Fibroblast of skin of left quadriceps (primary cell): ENCODE measurements at regions not wholly inside any gene's neighbourhood (a gene's known extent, or its start where the extent isn't known, plus 50 kb on each side); places are given as distances from the start of the nearest gene placed in this dataset.

Source experiments
- DNase-seq, 2 experiments: peaks; one replicate each; pipeline ENCODE4 v3.0.0-alpha.2; 2013; ENCODE audit warnings: low read depth in 2 of 2

DNA sequence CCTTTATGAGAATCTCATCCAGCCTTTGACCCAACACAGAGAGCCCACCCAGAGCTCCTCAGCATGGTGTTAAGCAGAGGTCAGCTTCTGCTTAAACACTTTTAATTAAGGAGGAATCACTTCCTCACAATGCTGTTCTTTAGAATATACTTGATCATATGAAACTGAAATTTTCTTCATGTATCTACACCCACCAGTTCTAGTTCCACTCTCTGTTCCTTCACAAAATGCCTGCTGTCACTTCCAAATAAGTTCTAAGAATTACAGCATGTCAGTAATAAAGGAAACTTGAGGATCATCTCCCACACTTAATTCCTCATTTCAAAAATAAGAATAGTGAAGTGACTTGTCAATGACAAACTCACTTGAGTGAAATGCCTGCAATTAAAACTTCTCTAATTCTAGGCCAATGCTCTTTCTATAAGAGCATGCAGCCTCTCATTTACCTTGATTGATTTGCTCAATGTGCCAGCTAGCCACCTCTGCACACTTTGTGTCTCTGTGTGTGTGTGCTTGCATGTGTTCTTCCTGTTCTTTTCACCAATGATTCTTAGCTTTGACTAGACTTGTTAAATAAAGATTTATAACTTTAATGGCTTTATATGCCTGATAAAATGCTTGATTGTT, 356.3 kb downstream of the PLPP3 start:
- no peak for DNase-seq

DNA sequence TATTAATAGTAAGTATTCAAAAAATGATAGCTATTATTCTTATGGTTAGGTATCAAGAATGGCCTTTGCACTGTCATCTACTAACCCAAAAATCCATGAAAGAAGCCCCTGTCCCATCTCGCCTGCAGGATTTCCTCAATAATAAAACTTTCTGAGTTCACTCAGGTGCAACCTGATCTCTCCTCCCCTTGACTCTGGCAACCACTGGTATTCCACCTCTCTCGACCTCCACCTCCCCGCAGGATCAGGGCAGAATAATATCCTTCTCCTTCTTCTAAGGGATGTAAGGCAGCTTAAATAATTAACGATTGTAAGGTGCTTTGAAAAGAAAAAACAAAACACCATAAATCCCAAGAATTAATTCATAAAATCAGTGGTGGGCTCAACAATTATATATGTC, 359.3 kb downstream of the PLPP3 start:
- DNase-seq = no peak

GRCh38 chr1:56218023-56218422, 361.3 kb downstream of the PLPP3 start:
- DNase-seq = no peak

DNA sequence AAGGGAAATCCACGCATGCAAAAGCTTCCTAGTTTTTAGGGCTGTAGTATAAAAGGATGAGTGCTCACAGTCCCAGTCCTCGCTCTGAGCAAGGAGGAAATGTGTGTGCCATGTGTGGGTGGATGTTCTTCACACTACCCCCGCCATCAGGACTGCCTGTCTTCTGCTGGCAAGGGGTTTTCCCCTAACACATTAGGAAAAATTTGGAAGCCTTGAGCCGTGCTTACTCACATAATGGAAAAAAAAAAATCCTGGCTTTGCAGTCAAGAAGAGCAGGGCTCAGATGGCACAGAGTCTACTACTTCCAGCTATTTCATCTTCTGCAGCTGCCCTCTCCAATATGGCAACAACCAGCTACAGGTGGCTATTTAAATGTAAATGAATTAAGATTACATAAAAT, 363.1 kb downstream of the PLPP3 start:
- DNase-seq = no peak

GRCh38 chr1:56215771-56216170, 363.6 kb downstream of the PLPP3 start:
- DNase-seq = no peak

- no peak for DNase-seq
Measured at GRCh38 chr1:56215086-56215485, 364.3 kb downstream of the PLPP3 start.

GRCh38 chr1:56213068-56213467, 366.3 kb downstream of the PLPP3 start:
- no peak for DNase-seq

DNA sequence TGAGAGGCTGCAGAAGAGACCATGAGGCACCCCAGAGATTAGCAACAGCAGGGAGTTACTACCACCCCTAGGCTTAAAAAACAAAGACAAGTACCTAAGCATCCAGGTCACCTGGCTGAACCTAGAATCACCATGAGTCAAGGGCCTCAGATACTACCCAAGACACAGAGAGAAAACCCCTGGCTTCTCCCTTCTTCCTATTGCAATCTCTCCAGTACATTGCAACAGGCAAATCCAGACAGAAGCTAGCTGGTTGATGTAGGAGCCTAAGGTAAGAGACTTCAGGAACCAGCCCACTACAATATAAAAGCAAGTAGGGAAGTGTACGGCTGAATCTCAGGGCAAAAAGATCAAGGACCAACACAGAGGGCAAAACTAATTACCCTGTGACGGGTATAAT, 367.2 kb downstream of the PLPP3 start:
- no peak for DNase-seq

DNA sequence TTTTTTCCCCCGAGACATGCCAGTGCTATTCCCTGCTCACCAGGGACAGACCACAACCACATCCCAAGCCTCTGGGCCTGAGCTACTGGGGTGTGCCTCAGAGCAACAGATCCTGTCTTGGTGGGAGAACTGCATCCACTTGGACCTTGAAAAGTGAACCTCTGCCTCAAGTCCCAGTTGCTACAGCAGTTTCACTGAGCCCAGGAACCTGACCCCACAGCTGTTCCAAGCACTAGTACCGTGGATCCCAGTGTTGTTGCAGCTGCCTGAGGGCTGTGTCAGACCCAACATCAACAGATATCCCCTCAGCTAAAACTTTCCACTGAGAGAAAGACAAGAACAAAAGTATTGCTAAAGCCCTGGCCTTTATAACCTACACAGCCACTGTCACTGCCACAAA, 373.0 kb downstream of the PLPP3 start:
- DNase-seq = no peak

GRCh38 chr1:56204206-56204605, 375.2 kb downstream of the PLPP3 start:
- DNase-seq = no peak

GRCh38 chr1:56202796-56203492, 376.4 kb downstream of the PLPP3 start:
- DNase-seq = no peak

- DNase-seq = no peak
Measured at GRCh38 chr1:56202186-56202585, 377.2 kb downstream of the PLPP3 start.

GRCh38 chr1:56200896-56201295, 378.5 kb downstream of the PLPP3 start:
- no peak for DNase-seq

GRCh38 chr1:56200442-56200841, 378.9 kb downstream of the PLPP3 start:
- DNase-seq = no peak

DNA sequence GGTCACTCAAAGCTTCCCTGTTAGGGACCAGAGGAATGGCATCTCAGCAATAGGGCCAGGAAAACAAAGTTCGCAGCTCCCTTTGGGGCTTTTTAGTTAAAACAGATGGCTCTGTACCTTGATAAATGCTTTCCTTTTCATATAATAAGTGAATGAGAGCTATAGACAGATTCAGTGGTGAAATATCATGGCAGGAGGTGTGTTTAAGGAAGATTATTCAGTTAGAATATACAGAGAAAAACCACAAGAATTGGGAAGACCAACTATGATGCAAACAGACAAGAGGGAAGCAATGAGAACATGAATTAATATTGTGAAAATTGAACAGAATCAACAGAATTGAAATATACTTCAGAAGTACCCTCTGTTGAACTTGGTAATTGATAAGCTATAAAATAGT, 379.4 kb downstream of the PLPP3 start:
- no peak for DNase-seq

DNA sequence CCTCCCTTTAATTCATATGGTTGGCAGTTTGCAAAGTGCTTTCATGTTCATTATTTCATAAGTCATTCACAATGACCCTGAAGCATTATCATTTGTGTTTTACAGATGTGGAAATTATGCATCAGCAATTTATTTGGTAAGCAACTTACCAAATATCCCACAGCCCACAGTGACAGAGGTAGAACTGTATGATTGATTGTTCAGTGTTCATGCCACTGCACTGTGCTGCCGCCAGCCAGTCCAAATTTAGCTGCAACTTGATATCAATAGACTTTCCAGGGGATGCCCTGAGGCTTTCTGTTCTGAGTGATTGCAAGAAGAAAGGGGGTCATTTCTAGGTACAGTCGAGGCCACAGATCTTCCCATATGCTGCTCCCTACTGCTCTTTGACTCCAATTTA, 380.3 kb downstream of the PLPP3 start:
- DNase-seq = no peak

DNA sequence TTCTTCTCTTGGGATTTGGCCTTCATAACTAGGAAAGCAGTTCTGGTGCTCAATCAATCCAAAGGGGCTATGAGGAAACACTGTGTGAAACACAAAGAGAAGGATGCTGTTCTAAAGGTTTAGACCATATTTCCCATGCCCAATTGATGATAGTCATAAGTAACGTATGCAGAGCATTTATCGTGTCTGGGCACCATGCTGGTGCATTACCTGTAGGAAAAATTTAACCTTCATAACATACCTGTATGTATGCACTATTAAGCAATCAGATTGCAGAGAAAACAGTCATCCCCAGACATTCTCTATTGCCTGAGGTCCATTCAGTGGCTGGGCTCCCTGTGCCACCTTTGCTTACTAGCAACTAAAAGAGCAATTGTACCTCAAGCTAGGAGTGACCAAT, 381.4 kb downstream of the PLPP3 start:
- no peak for DNase-seq

- DNase-seq = no peak
Measured at GRCh38 chr1:56196839-56197238, 382.5 kb downstream of the PLPP3 start.

GRCh38 chr1:56194701-56195300, 384.6 kb downstream of the PLPP3 start:
- peak; percentile 73 to 77 for DNase-seq

DNA sequence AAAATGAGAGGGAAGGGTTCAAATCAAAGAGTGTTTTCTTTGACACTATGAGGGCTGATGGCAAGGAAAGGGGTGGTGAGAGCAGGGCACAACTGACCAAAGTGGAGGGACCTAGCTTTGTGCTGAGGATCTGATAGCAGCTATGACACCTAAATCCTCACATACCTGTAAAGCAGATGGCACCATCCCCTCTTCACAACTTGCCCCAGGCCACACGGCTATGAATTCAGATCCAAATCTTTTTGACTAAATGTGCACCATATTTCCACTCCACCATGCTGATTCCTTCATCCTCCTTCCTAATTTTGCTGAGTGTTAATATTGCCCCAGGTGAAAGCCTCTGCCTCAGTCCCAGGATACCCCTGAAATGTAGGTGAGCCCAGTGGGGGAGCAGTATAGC, 385.7 kb downstream of the PLPP3 start:
- DNase-seq = no peak

DNA sequence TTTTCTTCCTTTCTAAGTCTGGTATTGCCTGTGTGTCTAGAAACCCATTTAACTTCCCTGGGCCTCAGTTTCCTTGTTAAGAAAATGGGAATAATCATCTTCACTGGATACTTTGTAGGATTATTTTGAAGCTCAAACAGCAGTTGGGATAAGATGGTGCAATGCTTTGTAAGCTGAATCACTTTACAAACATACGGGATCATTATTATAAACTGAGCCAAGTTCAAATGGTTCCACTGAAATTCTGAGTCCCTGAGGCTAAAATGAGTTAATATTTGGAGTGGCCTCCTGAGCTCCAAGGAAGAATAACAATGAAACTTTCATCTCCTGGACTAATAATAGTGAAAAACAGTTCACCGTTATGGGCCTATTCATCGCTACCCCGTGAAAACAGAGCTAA, 388.0 kb downstream of the PLPP3 start:
- no peak for DNase-seq

- DNase-seq = peak; percentile 72
Measured at GRCh38 chr1:56190806-56191365, 388.5 kb downstream of the PLPP3 start.
